IMR-90 (cell line): ENCODE measurements at regions not wholly inside any gene's neighbourhood (a gene's known extent, or its start where the extent isn't known, plus 50 kb on each side); places are given as distances from the start of the nearest gene placed in this dataset.

ENCODE experiments used
- ATAC-seq: fragments of 200-7000 bp; cut with Tn5 transposase; 2 replicates; pipeline ENCODE4 v1.9.1; 2020; ENCODE audit warnings: low read depth, mild to moderate bottlenecking, moderate library complexity
- BruUV-seq: library from RNA; stranded (reverse); fragments of 400-500 nt; replicated peaks from 2 replicates; lab custom pipeline; 2021; lab: Mats Ljungman, UMichigan
- CTCF ChIA-PET: fragments of 300-600 bp; formaldehyde crosslinking; extraction: SDS; loops from one replicate; lab custom pipeline; 2021; ENCODE audit warnings: antibody characterized with exemption; lab: Yijun Ruan, JAX
- POLR2A ChIA-PET: fragments of 300-600 bp; sonication (Branson Sonifier 250); formaldehyde crosslinking; loops from one replicate; lab custom pipeline; 2022; ENCODE audit warnings: antibody characterized with exemption; ENCODE audit not compliant: unreplicated experiment; lab: Charles Lee
- DNase-seq: peaks from one replicate; pipeline ENCODE4 v3.0.0; 2013
- H2AFZ ChIP-seq: replicated peaks from 2 replicates; pipeline ENCODE3; 2013; ENCODE audit warnings: low read length, mild to moderate bottlenecking; ENCODE audit not compliant: poor library complexity
- H2AK5ac ChIP-seq: 2 replicates; pipeline ENCODE4 v1.6.1; 2013; ENCODE audit warnings: low read depth, low read length, inconsistent platforms
- H2AK9ac ChIP-seq: replicated peaks from 2 replicates; pipeline ENCODE3; 2013; ENCODE audit warnings: mild to moderate bottlenecking, low read depth, low read length, moderate library complexity; ENCODE audit not compliant: poor library complexity
- H2BK120ac ChIP-seq: 2 replicates; pipeline ENCODE4 v1.6.1; 2013; ENCODE audit warnings: low read depth, low read length, inconsistent platforms
- H2BK15ac ChIP-seq: 3 replicates; pipeline ENCODE4 v1.6.1; 2013; ENCODE audit warnings: low read depth, low read length, inconsistent platforms
- H2BK20ac ChIP-seq: 2 replicates; pipeline ENCODE4 v1.6.1; 2013; ENCODE audit warnings: low read depth, mild to moderate bottlenecking, inconsistent platforms, low read length, moderate library complexity
- H2BK5ac ChIP-seq: 2 replicates; pipeline ENCODE4 v1.6.1; 2013; ENCODE audit warnings: mild to moderate bottlenecking, low read depth, low read length, inconsistent platforms; ENCODE audit not compliant: poor library complexity, severe bottlenecking
- H3K14ac ChIP-seq: replicated peaks from 2 replicates; pipeline ENCODE4 v1.6.1; 2013; ENCODE audit warnings: low read depth, low read length, inconsistent platforms
- H3K18ac ChIP-seq: 2 replicates; pipeline ENCODE4 v1.6.1; 2013; ENCODE audit warnings: low read depth, low read length, control low read depth
- H3K23ac ChIP-seq: 2 replicates; pipeline ENCODE4 v1.6.1; 2013; ENCODE audit warnings: low read depth, low read length, inconsistent platforms
- H3K27ac ChIP-seq: 2 replicates; pipeline ENCODE4 v1.5.1; 2013; ENCODE audit warnings: mild to moderate bottlenecking, control low read depth, low read length; ENCODE audit not compliant: insufficient read depth
- H3K27me3 ChIP-seq: 2 replicates; pipeline ENCODE4 v1.6.1; 2013; ENCODE audit warnings: low read length; ENCODE audit not compliant: control insufficient read depth, insufficient read depth
- H3K36me3 ChIP-seq: 2 replicates; pipeline ENCODE4 v1.6.1; 2013; ENCODE audit warnings: low read length, mixed read lengths; ENCODE audit not compliant: control insufficient read depth, insufficient read depth
- H3K4ac ChIP-seq: 2 replicates; pipeline ENCODE4 v1.6.1; 2013; ENCODE audit warnings: low read depth, low read length, inconsistent platforms
- H3K4me1 ChIP-seq: 2 replicates; pipeline ENCODE4 v1.6.1; 2013; ENCODE audit warnings: low read length, mixed read lengths; ENCODE audit not compliant: control insufficient read depth, insufficient read depth
- H3K4me2 ChIP-seq: 2 replicates; pipeline ENCODE4 v1.6.1; 2013; ENCODE audit warnings: low read depth, mild to moderate bottlenecking, control low read depth, low read length, moderate library complexity
- H3K4me3 ChIP-seq: 2 replicates; pipeline ENCODE4 v1.5.1; 2013; ENCODE audit warnings: low read depth, mild to moderate bottlenecking, control low read depth, low read length, moderate library complexity; ENCODE audit not compliant: insufficient read depth
- H3K56ac ChIP-seq: 2 replicates; pipeline ENCODE4 v1.6.1; 2013; ENCODE audit warnings: low read length, inconsistent platforms; ENCODE audit not compliant: insufficient read depth; ENCODE audit errors: extremely low read depth
- H3K79me1 ChIP-seq, 2 experiments: 2 replicates each; pipeline ENCODE4 v1.6.1; 2013; ENCODE audit warnings: low read length in 2 of 2, inconsistent platforms in 1 of 2, low read depth in 1 of 2
- H3K9ac ChIP-seq: 2 replicates; pipeline ENCODE4 v1.6.1; 2013; ENCODE audit warnings: low read depth, low read length, control low read depth
- H3K9me1 ChIP-seq: 2 replicates; pipeline ENCODE4 v1.6.1; 2013; ENCODE audit warnings: low read length, inconsistent platforms; ENCODE audit not compliant: insufficient read depth
- H3K9me3 ChIP-seq: 2 replicates; pipeline ENCODE4 v1.6.1; 2013; ENCODE audit warnings: low read length; ENCODE audit not compliant: control insufficient read depth, insufficient read depth
- H4K20me1 ChIP-seq: 2 replicates; pipeline ENCODE4 v1.6.1; 2013; ENCODE audit warnings: low read length, inconsistent platforms; ENCODE audit not compliant: insufficient read depth
- H4K5ac ChIP-seq: 2 replicates; pipeline ENCODE4 v1.6.1; 2013; ENCODE audit warnings: mild to moderate bottlenecking, low read depth, low read length, control low read depth
- H4K8ac ChIP-seq, 2 experiments: 2 replicates each; pipeline ENCODE4 v1.6.1; 2013; ENCODE audit warnings: low read depth in 2 of 2, low read length in 2 of 2, control low read depth in 1 of 2, inconsistent platforms in 1 of 2
- H4K91ac ChIP-seq: 2 replicates; pipeline ENCODE4 v1.6.1; 2013; ENCODE audit warnings: low read depth, low read length, inconsistent platforms; ENCODE audit not compliant: insufficient read depth
- MXI1 ChIP-seq: IDR thresholded peaks from 2 replicates; pipeline ENCODE4 v1.6.1; 2012; ENCODE audit warnings: low read depth, mild to moderate bottlenecking, low read length, moderate library complexity, borderline replicate concordance
- WGBS, 2 experiments: methylation state at CpG; one replicate each; pipeline versions ENCODE4 v1.1.5 to v1.1.7; 2013; ENCODE audit warnings: missing lambda C conversion rate in 2 of 2; ENCODE audit not compliant: insufficient read length in 1 of 2; ENCODE audit errors: extremely low coverage in 2 of 2; 5-methylcytosine and 5-hydroxymethylcytosine counted together
- dilution Hi-C: fragments of 300-500 bp; cut with HindIII; formaldehyde crosslinking; loops from one replicate; pipeline ENCODE4 v1.14.3; 2018; ENCODE audit warnings: low sequenced_read_pairs; ENCODE audit not compliant: unreplicated experiment
- in situ Hi-C: fragments of 300-500 bp; cut with MboI; formaldehyde crosslinking; loops from 3 replicates; pipeline ENCODE4 v1.14.3; 2019; ENCODE audit warnings: low sequenced_read_pairs, inconsistent platforms, mixed read lengths
- intact Hi-C: fragments of 100-400 bp; cut with micrococcal nuclease; formaldehyde crosslinking; loops from 2 replicates; pipeline ENCODE4 v1.10.0; 2022

DNA sequence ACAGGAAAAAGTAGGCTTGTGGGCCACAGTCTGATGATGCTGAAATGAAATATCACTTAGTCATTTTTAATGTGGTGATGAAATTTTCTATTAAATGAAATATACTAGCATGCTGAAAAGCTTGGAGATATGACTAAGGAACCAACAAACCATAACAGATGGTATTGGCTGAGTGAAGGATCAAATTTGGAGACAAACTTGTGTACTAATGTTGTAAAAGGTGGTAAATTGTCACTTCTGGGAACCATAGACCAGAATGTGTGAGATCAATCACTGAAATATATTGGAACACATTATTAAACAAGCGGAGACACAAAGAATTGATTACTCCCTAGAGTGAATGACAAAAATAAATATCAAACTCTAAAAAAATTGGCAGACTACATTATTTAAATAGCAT, 232.4 kb downstream of the DOK5 start:
- no peak overlapping the region for H4K5ac ChIP-seq
- H3K4me3 ChIP-seq: no peak overlapping the region
- ATAC-seq (no peak), DNase-seq (no peak)
- BruUV-seq: no TSS peak
- H3K36me3 ChIP-seq: no peaks in the 10 kb centered on the region
- no peak overlapping the region for H3K18ac ChIP-seq
- in situ Hi-C loops (no loop called here), intact Hi-C loops (no loop called here), dilution Hi-C loops (no loop called here)
- CTCF ChIA-PET: no interaction called here
- H3K14ac ChIP-seq: no peak overlapping the region
- H3K9ac ChIP-seq: no peak overlapping the region
- no peaks in the 10 kb centered on the region for H3K9me1 ChIP-seq
- H2BK15ac ChIP-seq: no peak overlapping the region
- no peaks in the 10 kb centered on the region for H3K79me1 ChIP-seq
- H3K4ac ChIP-seq: no peak overlapping the region
- no peak overlapping the region for H2BK5ac ChIP-seq
- H2BK120ac ChIP-seq: no peak overlapping the region
- H2AFZ ChIP-seq: no peak overlapping the region
- H2AK5ac ChIP-seq: no peak overlapping the region
- no peak overlapping the region for H2AK9ac ChIP-seq
- H3K4me2 ChIP-seq: no peak overlapping the region
- H3K23ac ChIP-seq: no peak overlapping the region
- H2BK20ac ChIP-seq: no peak overlapping the region
- peaks cover 5% of the 10 kb centered on the region for H3K9me3 ChIP-seq
- no peaks in the 10 kb centered on the region for H3K4me1 ChIP-seq
- H3K27me3 ChIP-seq: no peaks in the 10 kb centered on the region
- TF ChIP-seq MXI1: no peak
- H3K56ac ChIP-seq: no peak overlapping the region
- H4K8ac ChIP-seq: no peak overlapping the region
- no CpG with 5 or more reads among the region's 1 CpG for WGBS, 2 experiments
- no peak overlapping the region for H4K91ac ChIP-seq
- no peak overlapping the region for H3K27ac ChIP-seq
- no peaks in the 10 kb centered on the region for H4K20me1 ChIP-seq
- POLR2A ChIA-PET: no interaction called here
